ENCODE measurements at regions not wholly inside any gene's neighbourhood (a gene's known extent, or its start where the extent isn't known, plus 50 kb on each side); places are given as distances from the start of the nearest gene placed in this dataset.

DNA sequence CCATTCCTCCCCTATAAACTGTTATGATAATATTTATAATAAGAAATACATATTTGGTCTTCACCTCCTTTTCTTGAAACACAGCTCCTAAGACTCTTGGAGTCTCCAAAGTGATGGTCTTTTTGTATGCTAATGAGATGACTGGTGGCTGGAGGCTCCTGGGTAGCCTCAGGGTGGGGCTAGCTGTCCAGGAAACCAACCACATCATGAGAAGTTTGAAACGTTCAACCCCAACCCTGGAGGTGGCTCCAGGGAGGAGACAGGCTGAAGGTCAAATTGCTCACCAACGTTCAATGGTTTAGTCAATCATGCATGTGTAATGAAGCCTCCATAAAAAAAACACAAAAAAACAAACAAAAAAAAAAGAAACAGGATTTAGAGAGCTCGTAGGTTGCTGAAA is 298.7 kb upstream of the MGAT5 start:
- Histone ChIP-seq H3K27ac (replicated peaks; ENCODE audit: low read length) (no peak overlapping the region), H2AK5ac (ENCODE audit: low read depth, low read length) (no peak overlapping the region), H3K36me3 (replicated peaks in 1 of 2; ENCODE audit: control insufficient read depth in 2 of 2, insufficient read depth in 2 of 2, low read length in 2 of 2) (no peaks in the 10 kb centered on the region), H2BK120ac (ENCODE audit: low read depth, low read length) (no peak overlapping the region), H3K4ac (ENCODE audit: low read length) (no peak overlapping the region), H3K4me2 (ENCODE audit: insufficient read depth, low read length, poor library complexity, severe bottlenecking) (no peak overlapping the region), H4K8ac (ENCODE audit: low read depth, low read length) (no peak overlapping the region), H4K91ac (ENCODE audit: low read depth, low read length, poor library complexity) (no peak overlapping the region), H3K9me3 (replicated peaks in 1 of 2; ENCODE audit: control insufficient read depth in 2 of 2, insufficient read depth in 1 of 2, low read depth in 1 of 2, low read length in 2 of 2) (no peaks in the 10 kb centered on the region), H3K18ac (ENCODE audit: low read length) (no peak overlapping the region), H3K9ac (ENCODE audit: low read depth, low read length, poor library complexity) (no peak overlapping the region), H3K27me3 (ENCODE audit: control insufficient read depth in 3 of 3, insufficient read depth in 3 of 3, low read depth in 1 of 3, low read length in 3 of 3) (peaks cover 0 to 19% (median 0%) of the 10 kb centered on the region in 3 experiments), H2BK12ac (ENCODE audit: low read length) (no peak overlapping the region), H3K4me1 (ENCODE audit: control insufficient read depth in 2 of 2, insufficient read depth in 1 of 2, low read depth in 1 of 2, low read length in 2 of 2) (no peaks in the 10 kb centered on the region), H3K14ac (ENCODE audit: low read length) (no peak overlapping the region), H3K4me3 (ENCODE audit: low read length in 2 of 2) (no peak overlapping the region), H3K79me1 (ENCODE audit: low read depth, low read length) (no peaks in the 10 kb centered on the region), H2BK15ac (ENCODE audit: low read length) (no peak overlapping the region), H2AFZ (ENCODE audit: low read length) (no peak overlapping the region), H3K23ac (ENCODE audit: low read depth, low read length, poor library complexity) (no peak overlapping the region), H2BK5ac (ENCODE audit: low read length) (no peak overlapping the region)
- WGBS, 2 donors (ENCODE audit: extremely low coverage in 2 of 2, insufficient read length in 2 of 2, insufficient replicate concordance in 1 of 2), result no CpG with 5 or more reads among the region's 3 CpGs
- no peak for DNase-seq (ENCODE audit: low spot score)

DNA sequence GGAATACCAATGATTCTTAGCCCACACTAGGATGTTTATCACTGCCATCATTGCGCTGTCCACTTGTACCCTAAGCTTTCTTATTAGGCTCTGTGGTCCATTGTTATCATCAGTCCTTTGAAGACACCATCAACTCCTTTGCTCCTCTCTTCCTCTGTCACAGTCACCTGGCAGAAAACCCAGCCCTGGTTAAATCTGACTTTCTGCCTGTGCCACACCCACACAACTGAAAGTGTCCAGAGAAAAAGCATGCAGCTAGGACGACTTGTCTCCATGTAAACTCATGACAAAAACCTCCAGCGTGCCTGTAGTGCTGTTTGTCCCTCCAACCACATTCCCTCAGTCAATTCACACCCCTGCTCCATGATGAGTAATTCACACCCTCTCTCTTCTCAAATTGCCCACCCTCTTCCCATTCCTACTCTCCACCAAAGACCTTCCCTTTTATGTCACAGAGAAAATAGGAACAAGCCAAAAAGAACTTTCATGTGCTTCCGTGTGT is 297.4 kb upstream of the MGAT5 start:
- Histone ChIP-seq H3K9ac (ENCODE audit: low read depth, low read length, poor library complexity) (no peak overlapping the region), H3K4me1 (ENCODE audit: control insufficient read depth in 2 of 2, insufficient read depth in 1 of 2, low read depth in 1 of 2, low read length in 2 of 2) (no peaks in the 10 kb centered on the region), H3K4me2 (ENCODE audit: insufficient read depth, low read length, poor library complexity, severe bottlenecking) (no peak overlapping the region), H3K9me3 (replicated peaks in 1 of 2; ENCODE audit: control insufficient read depth in 2 of 2, insufficient read depth in 1 of 2, low read depth in 1 of 2, low read length in 2 of 2) (no peaks in the 10 kb centered on the region), H2AFZ (ENCODE audit: low read length) (no peak overlapping the region), H2BK12ac (ENCODE audit: low read length) (no peak overlapping the region), H3K27ac (replicated peaks; ENCODE audit: low read length) (no peak overlapping the region), H4K8ac (ENCODE audit: low read depth, low read length) (peak overlapping the region; percentile 29), H2AK5ac (ENCODE audit: low read depth, low read length) (no peak overlapping the region), H3K18ac (ENCODE audit: low read length) (no peak overlapping the region), H3K27me3 (ENCODE audit: control insufficient read depth in 3 of 3, insufficient read depth in 3 of 3, low read depth in 1 of 3, low read length in 3 of 3) (peaks cover 0 to 14% (median 0%) of the 10 kb centered on the region in 3 experiments), H3K23ac (ENCODE audit: low read depth, low read length, poor library complexity) (no peak overlapping the region), H3K4ac (ENCODE audit: low read length) (no peak overlapping the region), H3K79me1 (ENCODE audit: low read depth, low read length) (no peaks in the 10 kb centered on the region), H2BK120ac (ENCODE audit: low read depth, low read length) (no peak overlapping the region), H3K36me3 (replicated peaks in 1 of 2; ENCODE audit: control insufficient read depth in 2 of 2, insufficient read depth in 2 of 2, low read length in 2 of 2) (no peaks in the 10 kb centered on the region), H2BK5ac (ENCODE audit: low read length) (no peak overlapping the region), H4K91ac (ENCODE audit: low read depth, low read length, poor library complexity) (no peak overlapping the region), H3K14ac (ENCODE audit: low read length) (no peak overlapping the region), H3K4me3 (ENCODE audit: low read length in 2 of 2) (no peak overlapping the region), H2BK15ac (ENCODE audit: low read length) (no peak overlapping the region)
- WGBS, 2 donors (ENCODE audit: extremely low coverage in 2 of 2, insufficient read length in 2 of 2, insufficient replicate concordance in 1 of 2), result no CpG with 5 or more reads among the region's 4 CpGs
- no peak for DNase-seq (ENCODE audit: low spot score)

DNA sequence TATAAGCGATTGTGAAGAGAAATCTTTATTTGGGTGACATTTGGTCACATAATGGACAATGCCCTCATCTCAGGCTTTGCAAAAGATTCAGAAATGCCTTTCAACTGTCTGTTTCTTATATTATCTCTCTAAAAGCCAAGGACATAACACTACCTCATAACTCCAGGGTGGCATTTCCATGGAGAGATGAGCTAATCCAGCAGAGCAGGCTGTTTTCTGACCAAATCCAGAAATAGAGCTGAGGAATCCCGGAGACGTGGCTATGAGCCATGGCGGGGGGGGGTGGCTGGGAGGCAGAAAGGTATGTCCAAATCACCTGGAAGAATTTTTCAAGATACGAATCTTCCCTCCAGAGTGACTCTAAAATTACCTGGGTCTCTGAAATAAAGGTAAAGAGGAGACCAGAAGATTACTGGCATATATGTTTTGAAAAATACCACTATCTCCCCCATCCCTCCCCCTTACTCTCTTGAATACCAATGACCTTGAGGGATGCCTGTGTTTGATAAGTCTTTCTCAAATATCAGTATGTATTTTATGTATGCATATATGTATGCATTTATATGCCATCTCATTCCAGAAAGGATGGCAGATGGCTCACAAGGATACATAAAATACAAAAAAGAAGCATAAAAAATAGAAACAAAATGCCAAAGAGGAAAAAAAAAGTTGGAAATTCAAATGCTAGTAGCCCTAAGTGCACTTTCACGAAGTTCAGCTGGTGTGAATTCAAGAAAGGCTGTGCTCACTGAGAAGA is 296.0 kb upstream of the MGAT5 start:
- Histone ChIP-seq H2AK5ac (ENCODE audit: low read depth, low read length) (no peak overlapping the region), H3K27me3 (ENCODE audit: control insufficient read depth in 3 of 3, insufficient read depth in 3 of 3, low read depth in 1 of 3, low read length in 3 of 3) (peaks cover 0 to 8% (median 0%) of the 10 kb centered on the region in 3 experiments), H3K23ac (ENCODE audit: low read depth, low read length, poor library complexity) (no peak overlapping the region), H3K18ac (ENCODE audit: low read length) (no peak overlapping the region), H2AFZ (ENCODE audit: low read length) (no peak overlapping the region), H4K8ac (ENCODE audit: low read depth, low read length) (no peak overlapping the region), H3K9ac (ENCODE audit: low read depth, low read length, poor library complexity) (no peak overlapping the region), H2BK12ac (ENCODE audit: low read length) (no peak overlapping the region), H3K36me3 (replicated peaks in 1 of 2; ENCODE audit: control insufficient read depth in 2 of 2, insufficient read depth in 2 of 2, low read length in 2 of 2) (no peaks in the 10 kb centered on the region), H3K4ac (ENCODE audit: low read length) (no peak overlapping the region), H3K14ac (ENCODE audit: low read length) (no peak overlapping the region), H3K27ac (replicated peaks; ENCODE audit: low read length) (no peak overlapping the region), H2BK120ac (ENCODE audit: low read depth, low read length) (no peak overlapping the region), H3K79me1 (ENCODE audit: low read depth, low read length) (no peaks in the 10 kb centered on the region), H4K91ac (ENCODE audit: low read depth, low read length, poor library complexity) (no peak overlapping the region), H3K4me3 (ENCODE audit: low read length in 2 of 2) (no peak overlapping the region), H3K4me1 (ENCODE audit: control insufficient read depth in 2 of 2, insufficient read depth in 1 of 2, low read depth in 1 of 2, low read length in 2 of 2) (no peaks in the 10 kb centered on the region), H3K4me2 (ENCODE audit: insufficient read depth, low read length, poor library complexity, severe bottlenecking) (no peak overlapping the region), H2BK15ac (ENCODE audit: low read length) (no peak overlapping the region), H2BK5ac (ENCODE audit: low read length) (no peak overlapping the region), H3K9me3 (replicated peaks in 1 of 2; ENCODE audit: control insufficient read depth in 2 of 2, insufficient read depth in 1 of 2, low read depth in 1 of 2, low read length in 2 of 2) (no peaks in the 10 kb centered on the region)
- WGBS, 2 donors (ENCODE audit: extremely low coverage in 2 of 2, insufficient read length in 2 of 2, insufficient replicate concordance in 1 of 2), result no CpG with 5 or more reads among the region's 6 CpGs
- no peak for DNase-seq (ENCODE audit: low spot score)

DNA sequence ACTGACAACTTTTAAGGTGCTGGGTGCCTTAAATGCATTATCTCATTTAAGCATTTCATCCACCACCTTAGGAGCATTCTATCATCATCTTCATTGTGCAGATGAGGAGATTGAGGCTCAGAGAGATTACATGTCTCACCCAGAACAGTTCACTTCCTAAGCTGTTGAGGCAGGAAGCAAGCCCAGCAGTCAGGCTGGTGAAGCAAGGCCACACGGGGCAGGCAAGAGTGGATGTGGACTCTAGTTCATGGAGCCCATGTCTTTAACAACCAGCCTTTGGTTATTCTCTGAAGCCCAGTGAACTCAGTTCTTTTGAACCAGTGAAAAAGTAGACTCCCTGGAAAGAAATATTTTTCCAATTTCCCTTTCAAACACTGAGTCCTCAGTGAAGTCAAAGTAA is 294.8 kb upstream of the MGAT5 start:
- Histone ChIP-seq H3K18ac (ENCODE audit: low read length) (no peak overlapping the region), H3K14ac (ENCODE audit: low read length) (no peak overlapping the region), H2BK15ac (ENCODE audit: low read length) (no peak overlapping the region), H3K4me1 (ENCODE audit: control insufficient read depth in 2 of 2, insufficient read depth in 1 of 2, low read depth in 1 of 2, low read length in 2 of 2) (no peaks in the 10 kb centered on the region), H2BK120ac (ENCODE audit: low read depth, low read length) (no peak overlapping the region), H3K4me3 (ENCODE audit: low read length in 2 of 2) (no peak overlapping the region), H2BK12ac (ENCODE audit: low read length) (no peak overlapping the region), H4K8ac (ENCODE audit: low read depth, low read length) (no peak overlapping the region), H3K4me2 (ENCODE audit: insufficient read depth, low read length, poor library complexity, severe bottlenecking) (no peak overlapping the region), H3K9me3 (replicated peaks in 1 of 2; ENCODE audit: control insufficient read depth in 2 of 2, insufficient read depth in 1 of 2, low read depth in 1 of 2, low read length in 2 of 2) (no peaks in the 10 kb centered on the region), H3K27me3 (ENCODE audit: control insufficient read depth in 3 of 3, insufficient read depth in 3 of 3, low read depth in 1 of 3, low read length in 3 of 3) (peaks cover 0 to 4% (median 0%) of the 10 kb centered on the region in 3 experiments), H3K27ac (replicated peaks; ENCODE audit: low read length) (no peak overlapping the region), H3K4ac (ENCODE audit: low read length) (no peak overlapping the region), H2BK5ac (ENCODE audit: low read length) (no peak overlapping the region), H2AK5ac (ENCODE audit: low read depth, low read length) (no peak overlapping the region), H3K9ac (ENCODE audit: low read depth, low read length, poor library complexity) (no peak overlapping the region), H4K91ac (ENCODE audit: low read depth, low read length, poor library complexity) (no peak overlapping the region), H3K23ac (ENCODE audit: low read depth, low read length, poor library complexity) (no peak overlapping the region), H3K79me1 (ENCODE audit: low read depth, low read length) (no peaks in the 10 kb centered on the region), H2AFZ (ENCODE audit: low read length) (no peak overlapping the region), H3K36me3 (replicated peaks in 1 of 2; ENCODE audit: control insufficient read depth in 2 of 2, insufficient read depth in 2 of 2, low read length in 2 of 2) (no peaks in the 10 kb centered on the region)
- DNase-seq (ENCODE audit: low spot score), result no peak
- no CpG with 5 or more reads among the region's 1 CpG for WGBS, 2 donors (ENCODE audit: extremely low coverage in 2 of 2, insufficient read length in 2 of 2, insufficient replicate concordance in 1 of 2)

Data from neuronal stem cell (in vitro differentiated cells).